Kidney (tissue), 13 donors: ENCODE measurements at regions not wholly inside any gene's neighbourhood (a gene's known extent, or its start where the extent isn't known, plus 50 kb on each side); places are given as distances from the start of the nearest gene placed in this dataset.
A peak's percentile ranks its signal among the peaks of the same experiment; 100 is the strongest.
"Not testable (repeated sequence)": the region's sequence is repeated elsewhere in the genome, so short reads cannot be mapped to it uniquely, and the experiment has no call there.

Experiments
- DNase-seq, 5 donors: peaks; one replicate each; pipeline ENCODE4 v3.0.0-alpha.2; 2013 to 2020
- FAIRE-seq: peaks from 2 replicates; lab custom pipeline; 2012; peaks lifted over from hg19 to GRCh38; lab: Jason Lieb, UNC
- H3K27ac ChIP-seq, 2 donors: one replicate each; pipeline ENCODE4 v1.7.0; 2013; ENCODE audit warnings: low read depth in 2 of 2, low read length in 2 of 2, inconsistent platforms in 1 of 2
- H3K27me3 ChIP-seq: one replicate; pipeline ENCODE4 v1.7.1; 2013; ENCODE audit warnings: low read length, inconsistent platforms; ENCODE audit not compliant: control insufficient read depth, insufficient read depth
- H3K36me3 ChIP-seq, 3 donors: one replicate each; pipeline versions ENCODE4 v1.7.0 to v1.7.1; 2013; ENCODE audit warnings: low read length in 3 of 3, control low read depth in 1 of 3, inconsistent platforms in 1 of 3; ENCODE audit not compliant: insufficient read depth in 3 of 3, control insufficient read depth in 2 of 3
- H3K4me1 ChIP-seq, 3 donors: one replicate each; pipeline versions ENCODE4 v1.7.0 to v1.7.1; 2013; ENCODE audit warnings: low read length in 3 of 3, inconsistent platforms in 1 of 3, low read depth in 1 of 3; ENCODE audit not compliant: control insufficient read depth in 2 of 3, insufficient read depth in 2 of 3
- H3K4me3 ChIP-seq, 3 donors: one replicate each; pipeline versions ENCODE4 v1.7.0 to v1.8.1; 2013; ENCODE audit warnings: low read length in 3 of 3, control low read depth in 1 of 3, inconsistent platforms in 1 of 3
- H3K9ac ChIP-seq, 3 donors: one replicate each; pipeline versions ENCODE4 v1.7.0 to v1.7.1; 2013; ENCODE audit warnings: low read length in 3 of 3, control low read depth in 1 of 3, inconsistent platforms in 1 of 3
- H3K9me3 ChIP-seq, 3 donors: one replicate each; pipeline versions ENCODE4 v1.7.0 to v1.7.1; 2013; ENCODE audit warnings: low read length in 3 of 3, control low read depth in 1 of 3, inconsistent platforms in 1 of 3; ENCODE audit not compliant: control insufficient read depth in 2 of 3, insufficient read depth in 1 of 3
- CTCF ChIP-seq: IDR thresholded peaks from 3 replicates; pipeline ENCODE4 v1.5.1; 2012; ENCODE audit warnings: mild to moderate bottlenecking, moderate library complexity, borderline replicate concordance; ENCODE audit not compliant: insufficient read depth; ENCODE audit errors: extremely low read depth
- intact Hi-C: fragments of 100-400 bp; cut with DNase I; formaldehyde crosslinking; loops from one replicate; pipeline ENCODE4 v1.11.1; 2022
- donor health status: control.
- donor health status: control.
- donor health status: control.
- donor health status: control.
- donor health status: control.
- donor health status: DM: yes; HTN: yes; CAD: no.
- donor health status: Normal renal cell carcinoma (clear cell type).

- DNase-seq = no peak
- no peak overlapping the region for H3K9ac ChIP-seq
- no peaks in the 10 kb centered on the region for H3K36me3 ChIP-seq
- FAIRE-seq = no peak
- TF ChIP-seq CTCF = no peak
- H3K27me3 ChIP-seq = no peaks in the 10 kb centered on the region
- H3K4me3 ChIP-seq = no peak overlapping the region
- H3K9me3 ChIP-seq = no peaks in the 10 kb centered on the region
- intact Hi-C loops = no loop called here
- H3K4me1 ChIP-seq = no peaks in the 10 kb centered on the region
- H3K27ac ChIP-seq = no peak overlapping the region
These were observed 390.3 kb downstream of the CAAP1 start for GRCh38 chr9:26502311-26502710.

GRCh38 chr9:26500471-26500870, 392.1 kb downstream of the CAAP1 start:
- Histone ChIP-seq H3K9ac (no peak overlapping the region), H3K27me3 (no peaks in the 10 kb centered on the region), H3K4me3 (no peak overlapping the region), H3K4me1 (no peaks in the 10 kb centered on the region), H3K36me3 (no peaks in the 10 kb centered on the region), H3K9me3 (no peaks in the 10 kb centered on the region), H3K27ac (no peak overlapping the region)
- FAIRE-seq (no peak), DNase-seq (no peak)
- intact Hi-C loops = no loop called here
- no peak for TF ChIP-seq CTCF

GRCh38 chr9:26492608-26493521, 399.7 kb downstream of the CAAP1 start:
- H3K27ac ChIP-seq, H3K9ac ChIP-seq, H3K4me1 ChIP-seq, H3K4me3 ChIP-seq, H3K36me3 ChIP-seq, H3K9me3 ChIP-seq, FAIRE-seq, intact Hi-C loops, H3K27me3 ChIP-seq: not testable (repeated sequence)
- peak in 1 of 5 donors; percentile 48 for DNase-seq

GRCh38 chr9:26491922-26492607, 400.5 kb downstream of the CAAP1 start:
- H3K27ac ChIP-seq, H3K4me3 ChIP-seq, H3K27me3 ChIP-seq, H3K9me3 ChIP-seq, intact Hi-C loops, FAIRE-seq, H3K9ac ChIP-seq, H3K4me1 ChIP-seq, H3K36me3 ChIP-seq: not testable (repeated sequence)
- DNase-seq = peak in 1 of 5 donors; percentile 69
